Ascending aorta (tissue), 2 donors: ENCODE measurements at regions not wholly inside any gene's neighbourhood (a gene's known extent, or its start where the extent isn't known, plus 50 kb on each side); places are given as distances from the start of the nearest gene placed in this dataset.

ENCODE experiments used
- DNase-seq, 2 donors: peaks; one replicate each; pipeline ENCODE4 v3.0.0-alpha.2; 2019; ENCODE audit warnings: low spot score in 2 of 2
- H3K27ac ChIP-seq, 2 donors: fragments of 200-600 bp; sonication (generic); one replicate each; pipeline ENCODE4 v1.5.1; 2016 to 2017; ENCODE audit warnings: mild to moderate bottlenecking in 1 of 2
- H3K27me3 ChIP-seq: fragments of 200-600 bp; sonication (generic); one replicate; pipeline ENCODE4 v1.5.1; 2017
- H3K36me3 ChIP-seq, 2 donors: fragments of 200-600 bp; sonication (generic); one replicate each; pipeline ENCODE4 v1.5.1; 2016
- H3K4me1 ChIP-seq, 2 donors: fragments of 200-600 bp; sonication (generic); one replicate each; pipeline ENCODE4 v1.5.1; 2016 to 2017; ENCODE audit warnings: mild to moderate bottlenecking in 1 of 2
- H3K4me3 ChIP-seq, 2 donors: fragments of 200-600 bp; sonication (generic); one replicate each; pipeline ENCODE4 v1.5.1; 2016 to 2017; ENCODE audit warnings: mild to moderate bottlenecking in 1 of 2
- H3K9me3 ChIP-seq, 2 donors: fragments of 200-600 bp; sonication (generic); one replicate each; pipeline ENCODE4 v1.5.1; 2016
- intact Hi-C: fragments of 100-400 bp; cut with DNase I; formaldehyde crosslinking; loops from one replicate; pipeline ENCODE4 v1.15.1; 2023
- TF ChIP-seq, protein P1 (sequence below), 3 experiments: fragments of 200-600 bp in 2 of 3; fragments of 450-650 bp in 1 of 3; sonication (generic) in 2 of 3; IDR thresholded peaks; one replicate each; pipeline ENCODE4 v1.5.1; 2016 to 2019; ENCODE audit warnings: antibody characterized with exemption in 3 of 3, mild to moderate bottlenecking in 1 of 3, moderate library complexity in 1 of 3

DNA sequence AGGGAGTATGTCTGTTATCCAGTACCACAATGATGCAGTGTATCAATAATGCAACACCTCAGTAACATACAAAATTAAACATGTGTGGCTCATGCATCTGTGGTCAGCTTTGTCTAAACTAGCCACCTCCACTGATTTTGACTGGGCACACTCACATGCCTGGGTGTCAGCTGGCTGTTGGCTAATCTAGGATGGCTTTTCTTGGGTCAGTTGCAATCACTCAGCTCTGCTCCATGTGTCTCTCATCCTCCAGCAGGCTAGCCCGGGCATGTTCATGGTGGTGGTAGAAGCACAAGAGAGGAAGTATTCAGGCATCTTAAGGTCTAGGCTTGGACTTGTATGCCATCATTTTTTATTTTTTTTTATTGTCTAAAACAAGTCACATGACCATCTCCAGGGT, 59.3 kb upstream of the JAG1 start:
- intact Hi-C loops: loop anchor here (10.0 kb wide), 1 partner anchor 178 kb away; no protein-coding TSS in a partner anchor
- Histone ChIP-seq H3K36me3 (no peaks in the 10 kb centered on the region), H3K27me3 (no peaks in the 10 kb centered on the region), H3K4me3 (no peak overlapping the region), H3K27ac (no peak overlapping the region), H3K4me1 (peaks cover 0 to 5% of the 10 kb centered on the region in 2 donors), H3K9me3 (no peaks in the 10 kb centered on the region)
- no peak for DNase-seq
- TF ChIP-seq, protein P1, sequence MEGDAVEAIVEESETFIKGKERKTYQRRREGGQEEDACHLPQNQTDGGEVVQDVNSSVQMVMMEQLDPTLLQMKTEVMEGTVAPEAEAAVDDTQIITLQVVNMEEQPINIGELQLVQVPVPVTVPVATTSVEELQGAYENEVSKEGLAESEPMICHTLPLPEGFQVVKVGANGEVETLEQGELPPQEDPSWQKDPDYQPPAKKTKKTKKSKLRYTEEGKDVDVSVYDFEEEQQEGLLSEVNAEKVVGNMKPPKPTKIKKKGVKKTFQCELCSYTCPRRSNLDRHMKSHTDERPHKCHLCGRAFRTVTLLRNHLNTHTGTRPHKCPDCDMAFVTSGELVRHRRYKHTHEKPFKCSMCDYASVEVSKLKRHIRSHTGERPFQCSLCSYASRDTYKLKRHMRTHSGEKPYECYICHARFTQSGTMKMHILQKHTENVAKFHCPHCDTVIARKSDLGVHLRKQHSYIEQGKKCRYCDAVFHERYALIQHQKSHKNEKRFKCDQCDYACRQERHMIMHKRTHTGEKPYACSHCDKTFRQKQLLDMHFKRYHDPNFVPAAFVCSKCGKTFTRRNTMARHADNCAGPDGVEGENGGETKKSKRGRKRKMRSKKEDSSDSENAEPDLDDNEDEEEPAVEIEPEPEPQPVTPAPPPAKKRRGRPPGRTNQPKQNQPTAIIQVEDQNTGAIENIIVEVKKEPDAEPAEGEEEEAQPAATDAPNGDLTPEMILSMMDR (IDR thresholded peaks at IDR 0.05): no peak

- no peak for DNase-seq
- Histone ChIP-seq H3K4me3 (no peak overlapping the region), H3K9me3 (no peaks in the 10 kb centered on the region), H3K27me3 (no peaks in the 10 kb centered on the region), H3K27ac (peak overlapping the region in 1 of 2 donors; percentile 34), H3K36me3 (no peaks in the 10 kb centered on the region), H3K4me1 (peaks cover 4 to 8% of the 10 kb centered on the region in 2 donors)
- TF ChIP-seq, protein P1 (IDR thresholded peaks at IDR 0.05): no peak
- intact Hi-C loops: loop anchor here (10.0 kb wide), 1 partner anchor 181 kb away; no protein-coding TSS in a partner anchor
Measured at GRCh38 chr20:10735195-10735949, 61.6 kb upstream of the JAG1 start.

DNA sequence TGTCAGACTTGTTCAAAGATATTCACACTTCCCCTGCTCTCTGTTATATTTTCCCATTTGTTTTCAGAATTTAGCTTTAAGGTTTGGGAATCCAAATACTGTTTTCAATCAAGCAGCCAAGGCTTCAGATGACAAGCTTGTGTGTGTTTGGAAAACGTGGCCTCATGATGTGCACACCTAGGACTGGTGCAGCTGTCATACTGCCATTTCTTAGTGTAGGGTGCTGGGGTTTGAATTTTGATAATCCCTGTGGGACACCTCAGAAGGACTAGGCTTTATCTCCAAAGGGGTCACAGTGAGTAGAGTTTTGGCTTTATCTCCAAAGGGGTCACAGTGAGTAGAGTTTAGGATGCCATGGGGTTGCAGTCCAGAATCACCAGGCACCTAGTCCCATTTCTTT, 65.3 kb upstream of the JAG1 start:
- peak overlapping the region; percentile 56 to 70 for H3K27ac ChIP-seq
- TF ChIP-seq, protein P1 (IDR thresholded peaks at IDR 0.05): no peak
- H3K4me1 ChIP-seq: peaks cover 4 to 7% of the 10 kb centered on the region in 2 donors
- intact Hi-C loops: loop anchor here (10.0 kb wide), 1 partner anchor 184 kb away; no protein-coding TSS in a partner anchor
- peak overlapping the region; percentile 41 to 62 for H3K4me3 ChIP-seq
- no peaks in the 10 kb centered on the region for H3K27me3 ChIP-seq
- no peak for DNase-seq
- no peaks in the 10 kb centered on the region for H3K9me3 ChIP-seq
- H3K36me3 ChIP-seq: no peaks in the 10 kb centered on the region

- Histone ChIP-seq H3K4me1 (peaks cover 4 to 7% of the 10 kb centered on the region in 2 donors), H3K9me3 (no peaks in the 10 kb centered on the region), H3K4me3 (peak overlapping the region; percentile 41 to 62), H3K36me3 (no peaks in the 10 kb centered on the region), H3K27ac (peak overlapping the region; percentile 56 to 70), H3K27me3 (no peaks in the 10 kb centered on the region)
- no peak for DNase-seq
- TF ChIP-seq, protein P1 (IDR thresholded peaks at IDR 0.05): no peak
- intact Hi-C loops: loop anchor here (10.0 kb wide), 1 partner anchor 185 kb away; no protein-coding TSS in a partner anchor
Measured at GRCh38 chr20:10739566-10739965, 65.8 kb upstream of the JAG1 start.

DNA sequence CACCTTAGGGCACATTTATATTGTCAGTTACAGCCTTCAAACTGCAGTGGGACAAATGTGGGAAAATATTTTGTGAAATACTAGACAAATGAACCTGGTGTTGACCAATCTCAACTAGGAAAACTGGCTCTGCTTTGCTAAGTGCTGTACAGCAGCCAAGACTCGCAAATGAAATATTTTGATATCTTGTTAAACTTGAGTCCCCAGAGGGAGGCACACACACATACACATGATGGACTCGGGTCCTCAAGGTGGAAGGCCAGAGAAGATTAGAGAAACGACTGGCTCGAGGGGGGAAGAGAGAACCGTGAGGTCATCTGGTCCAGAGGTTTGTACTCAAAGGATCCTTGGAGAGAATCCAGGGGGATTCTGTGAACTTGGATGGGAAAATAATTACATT, 67.3 kb upstream of the JAG1 start:
- H3K36me3 ChIP-seq: no peaks in the 10 kb centered on the region
- H3K4me3 ChIP-seq: no peak overlapping the region
- TF ChIP-seq, protein P1 (IDR thresholded peaks at IDR 0.05): no peak
- H3K27ac ChIP-seq: peak overlapping the region; percentile 56 to 70
- DNase-seq: no peak
- no peaks in the 10 kb centered on the region for H3K27me3 ChIP-seq
- H3K4me1 ChIP-seq: peaks cover 4 to 7% of the 10 kb centered on the region in 2 donors
- no peaks in the 10 kb centered on the region for H3K9me3 ChIP-seq
- intact Hi-C loops: no loop called here
